Astrocyte of the cerebellum (primary cell): ENCODE measurements at regions not wholly inside any gene's neighbourhood (a gene's known extent, or its start where the extent isn't known, plus 50 kb on each side); places are given as distances from the start of the nearest gene placed in this dataset.

Source experiments
- DNase-seq: peaks from one replicate; pipeline ENCODE4 v3.0.0-alpha.2; 2011; ENCODE audit warnings: low read depth
- H3K4me3 ChIP-seq: 2 replicates; pipeline ENCODE4 v1.5.1; 2011; ENCODE audit warnings: mild to moderate bottlenecking, low read depth, low read length, moderate library complexity
- in situ Hi-C: cut with HindIII; loops from 2 replicates; pipeline ENCODE4 v1.10.0; 2017; ENCODE audit warnings: low sequenced_read_pairs
- TF ChIP-seq, protein P1 (sequence below): IDR thresholded peaks from 2 replicates; pipeline ENCODE4 v1.5.1; 2012; ENCODE audit warnings: low read length, low read depth, moderate library complexity, mild to moderate bottlenecking; ENCODE audit errors: missing control alignments

GRCh38 chr2:122157158-122157557 lies 401.7 kb downstream of the TSN start:
- in situ Hi-C loops = no loop called here
- no peak overlapping the region for H3K4me3 ChIP-seq
- TF ChIP-seq, protein P1, sequence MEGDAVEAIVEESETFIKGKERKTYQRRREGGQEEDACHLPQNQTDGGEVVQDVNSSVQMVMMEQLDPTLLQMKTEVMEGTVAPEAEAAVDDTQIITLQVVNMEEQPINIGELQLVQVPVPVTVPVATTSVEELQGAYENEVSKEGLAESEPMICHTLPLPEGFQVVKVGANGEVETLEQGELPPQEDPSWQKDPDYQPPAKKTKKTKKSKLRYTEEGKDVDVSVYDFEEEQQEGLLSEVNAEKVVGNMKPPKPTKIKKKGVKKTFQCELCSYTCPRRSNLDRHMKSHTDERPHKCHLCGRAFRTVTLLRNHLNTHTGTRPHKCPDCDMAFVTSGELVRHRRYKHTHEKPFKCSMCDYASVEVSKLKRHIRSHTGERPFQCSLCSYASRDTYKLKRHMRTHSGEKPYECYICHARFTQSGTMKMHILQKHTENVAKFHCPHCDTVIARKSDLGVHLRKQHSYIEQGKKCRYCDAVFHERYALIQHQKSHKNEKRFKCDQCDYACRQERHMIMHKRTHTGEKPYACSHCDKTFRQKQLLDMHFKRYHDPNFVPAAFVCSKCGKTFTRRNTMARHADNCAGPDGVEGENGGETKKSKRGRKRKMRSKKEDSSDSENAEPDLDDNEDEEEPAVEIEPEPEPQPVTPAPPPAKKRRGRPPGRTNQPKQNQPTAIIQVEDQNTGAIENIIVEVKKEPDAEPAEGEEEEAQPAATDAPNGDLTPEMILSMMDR = no peak
- no peak for DNase-seq

GRCh38 chr2:122163617-122164016 lies 408.2 kb downstream of the TSN start:
- TF ChIP-seq, protein P1 = no peak
- in situ Hi-C loops = no loop called here

GRCh38 chr2:122164964-122165363 lies 409.5 kb downstream of the TSN start:
- in situ Hi-C loops = no loop called here
- no peak overlapping the region for H3K4me3 ChIP-seq
- TF ChIP-seq, protein P1 = no peak
- no peak for DNase-seq

More at GRCh38 chr2:122163617-122164016, 408.2 kb downstream of the TSN start:
- no peak overlapping the region for H3K4me3 ChIP-seq
- DNase-seq = no peak

- TF ChIP-seq, protein P1 = no peak
- H3K4me3 ChIP-seq = no peak overlapping the region
- in situ Hi-C loops = no loop called here
- DNase-seq = no peak
Observed at GRCh38 chr2:122166820-122167219, 411.4 kb downstream of the TSN start.

GRCh38 chr2:122167515-122167914 lies 412.1 kb downstream of the TSN start:
- DNase-seq = no peak
- in situ Hi-C loops = no loop called here
- no peak overlapping the region for H3K4me3 ChIP-seq
- TF ChIP-seq, protein P1 = no peak

DNA sequence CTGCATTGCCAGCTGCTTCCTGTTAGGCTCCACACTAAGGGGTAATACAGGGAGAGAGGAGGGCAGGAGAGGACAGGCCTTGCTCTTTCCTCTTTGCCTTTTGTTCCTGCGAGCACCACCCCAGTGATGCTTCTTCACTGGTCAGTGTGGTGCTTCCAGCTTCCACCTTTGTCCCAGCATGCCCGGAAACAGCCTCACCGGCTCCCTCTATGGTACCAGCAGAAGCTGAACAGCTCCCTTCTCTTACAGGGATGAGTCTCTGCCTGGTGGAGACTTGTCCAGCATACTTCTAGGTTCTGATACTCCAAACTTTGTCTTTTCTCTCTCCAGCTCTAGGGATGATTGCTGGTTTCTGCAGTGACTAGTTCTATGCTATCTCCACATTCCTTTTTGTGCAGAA lies 413.3 kb downstream of the TSN start:
- in situ Hi-C loops = no loop called here
- TF ChIP-seq, protein P1 = no peak
- no peak overlapping the region for H3K4me3 ChIP-seq
- no peak for DNase-seq

DNA sequence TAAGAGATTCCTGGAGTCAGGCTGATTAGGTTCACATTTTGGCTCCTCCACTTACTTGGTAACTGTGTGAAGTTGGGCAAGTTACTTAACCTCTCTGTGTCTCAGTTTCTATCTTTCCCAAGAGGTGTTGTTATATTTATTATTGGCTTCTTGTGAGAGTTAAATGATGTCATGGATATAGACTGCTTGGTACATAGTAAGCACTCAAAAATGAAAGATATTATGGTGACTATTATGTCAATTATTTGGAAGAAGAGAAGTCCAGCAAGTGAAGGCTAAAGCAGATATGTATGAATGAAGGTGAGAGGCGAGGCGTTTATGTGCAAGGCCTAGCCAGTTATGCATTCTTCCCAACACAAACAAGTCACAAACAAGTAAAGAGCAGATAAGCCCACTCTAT lies 417.4 kb downstream of the TSN start:
- H3K4me3 ChIP-seq = no peak overlapping the region
- TF ChIP-seq, protein P1 = no peak
- in situ Hi-C loops = no loop called here
- DNase-seq = no peak
